ENCODE measurements at regions not wholly inside any gene's neighbourhood (a gene's known extent, or its start where the extent isn't known, plus 50 kb on each side); places are given as distances from the start of the nearest gene placed in this dataset.

DNA sequence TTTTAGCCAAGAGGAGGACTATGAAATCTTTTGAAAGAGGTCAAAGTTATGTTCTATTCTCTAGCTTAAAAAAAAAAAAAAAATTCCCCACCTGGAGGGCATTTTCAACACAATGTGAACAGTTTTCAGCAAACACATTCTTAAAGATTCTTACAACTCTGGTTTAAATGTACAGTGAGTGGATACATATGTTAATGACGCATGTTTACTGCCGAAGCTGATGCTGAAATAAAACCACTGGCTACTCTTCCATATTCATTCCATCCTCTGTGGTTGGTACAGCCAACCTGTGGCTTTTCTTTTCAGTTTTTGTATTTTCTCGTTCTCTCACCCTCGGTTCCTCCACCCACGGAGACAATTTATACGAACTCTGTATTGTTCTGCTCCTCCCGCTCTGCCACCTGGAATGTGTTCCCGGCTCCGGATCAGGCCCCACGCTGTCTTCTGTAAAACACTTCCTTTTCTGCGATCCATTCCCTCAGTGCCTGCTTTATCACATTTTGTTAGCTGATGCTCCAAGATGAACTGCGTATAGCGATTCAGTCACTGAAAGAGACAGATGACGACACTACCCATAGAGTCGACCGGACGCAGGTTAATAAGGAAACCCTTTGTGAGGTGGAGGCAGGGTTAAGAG lies 466.4 kb upstream of the ARGLU1 start:
- Mint-ChIP-seq H3K9me3 (peaks cover 6 to 15% of the 10 kb centered on the region in 2 donors), H3K36me3 (no peaks in the 10 kb centered on the region), H3K4me1 (no peaks in the 10 kb centered on the region), H3K4me3 (no peak overlapping the region), H3K27me3 (ENCODE audit: low read depth in 2 of 2) (no peaks in the 10 kb centered on the region), H3K27ac (no peak overlapping the region)
- DNase-seq: no peak
- Histone ChIP-seq H3K27ac (ENCODE audit: low read length) (no peak overlapping the region), H3K4me1 (ENCODE audit: control insufficient read depth, insufficient read depth, low read length) (no peaks in the 10 kb centered on the region), H3K27me3 (ENCODE audit: control insufficient read depth, insufficient read depth, low read length) (no peaks in the 10 kb centered on the region), H3K4me3 (ENCODE audit: low read length) (no peak overlapping the region), H3K9me3 (ENCODE audit: control insufficient read depth, insufficient read depth, low read length) (peaks cover 3% of the 10 kb centered on the region), H3K36me3 (ENCODE audit: control insufficient read depth, insufficient read depth, low read length) (no peaks in the 10 kb centered on the region)
- intact Hi-C loops (cut with micrococcal nuclease): no loop called here
- no peak for ATAC-seq
- TF ChIP-seq, protein P1, sequence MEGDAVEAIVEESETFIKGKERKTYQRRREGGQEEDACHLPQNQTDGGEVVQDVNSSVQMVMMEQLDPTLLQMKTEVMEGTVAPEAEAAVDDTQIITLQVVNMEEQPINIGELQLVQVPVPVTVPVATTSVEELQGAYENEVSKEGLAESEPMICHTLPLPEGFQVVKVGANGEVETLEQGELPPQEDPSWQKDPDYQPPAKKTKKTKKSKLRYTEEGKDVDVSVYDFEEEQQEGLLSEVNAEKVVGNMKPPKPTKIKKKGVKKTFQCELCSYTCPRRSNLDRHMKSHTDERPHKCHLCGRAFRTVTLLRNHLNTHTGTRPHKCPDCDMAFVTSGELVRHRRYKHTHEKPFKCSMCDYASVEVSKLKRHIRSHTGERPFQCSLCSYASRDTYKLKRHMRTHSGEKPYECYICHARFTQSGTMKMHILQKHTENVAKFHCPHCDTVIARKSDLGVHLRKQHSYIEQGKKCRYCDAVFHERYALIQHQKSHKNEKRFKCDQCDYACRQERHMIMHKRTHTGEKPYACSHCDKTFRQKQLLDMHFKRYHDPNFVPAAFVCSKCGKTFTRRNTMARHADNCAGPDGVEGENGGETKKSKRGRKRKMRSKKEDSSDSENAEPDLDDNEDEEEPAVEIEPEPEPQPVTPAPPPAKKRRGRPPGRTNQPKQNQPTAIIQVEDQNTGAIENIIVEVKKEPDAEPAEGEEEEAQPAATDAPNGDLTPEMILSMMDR (IDR thresholded peaks at IDR 0.05): no peak
- WGBS (ENCODE audit: insufficient coverage): 96% methylated on average over 17 of the region's 17 CpGs

DNA sequence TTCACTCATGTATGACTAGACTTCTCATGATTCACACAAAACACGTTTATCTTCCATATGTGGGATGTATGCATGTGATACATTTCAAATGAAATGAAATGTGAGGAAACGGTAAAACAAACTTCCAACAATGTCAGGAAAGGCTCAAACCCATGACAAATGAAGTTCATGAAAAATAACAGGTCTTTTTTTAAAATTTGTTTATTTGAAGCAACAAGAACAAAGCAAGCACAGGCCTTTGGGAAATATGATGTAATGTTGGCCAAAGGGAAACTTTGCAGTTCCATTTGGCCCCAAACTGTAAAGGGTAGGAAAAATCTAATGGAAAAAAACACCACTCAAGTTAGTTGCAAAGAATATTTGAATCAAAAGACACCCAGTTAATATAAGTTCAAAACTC lies 463.8 kb upstream of the ARGLU1 start:
- Mint-ChIP-seq H3K27ac (no peak overlapping the region), H3K4me1 (no peaks in the 10 kb centered on the region), H3K9me3 (peaks cover 6 to 10% of the 10 kb centered on the region in 2 donors), H3K27me3 (ENCODE audit: low read depth in 2 of 2) (no peaks in the 10 kb centered on the region), H3K36me3 (no peaks in the 10 kb centered on the region), H3K4me3 (no peak overlapping the region)
- peaks cover 3% of the 10 kb centered on the region for H3K9me3 ChIP-seq (ENCODE audit: control insufficient read depth, insufficient read depth, low read length)
- H3K27ac ChIP-seq (ENCODE audit: low read length): no peak overlapping the region
- H3K4me1 ChIP-seq (ENCODE audit: control insufficient read depth, insufficient read depth, low read length): no peaks in the 10 kb centered on the region
- WGBS (ENCODE audit: insufficient coverage): 80% methylated on average over 1 of the region's 2 CpGs
- TF ChIP-seq, protein P1 (IDR thresholded peaks at IDR 0.05): no peak
- ATAC-seq: no peak
- no peaks in the 10 kb centered on the region for H3K36me3 ChIP-seq (ENCODE audit: control insufficient read depth, insufficient read depth, low read length)
- intact Hi-C loops (cut with micrococcal nuclease): no loop called here
- no peak for DNase-seq
- H3K27me3 ChIP-seq (ENCODE audit: control insufficient read depth, insufficient read depth, low read length): no peaks in the 10 kb centered on the region
- H3K4me3 ChIP-seq (ENCODE audit: low read length): no peak overlapping the region

DNA sequence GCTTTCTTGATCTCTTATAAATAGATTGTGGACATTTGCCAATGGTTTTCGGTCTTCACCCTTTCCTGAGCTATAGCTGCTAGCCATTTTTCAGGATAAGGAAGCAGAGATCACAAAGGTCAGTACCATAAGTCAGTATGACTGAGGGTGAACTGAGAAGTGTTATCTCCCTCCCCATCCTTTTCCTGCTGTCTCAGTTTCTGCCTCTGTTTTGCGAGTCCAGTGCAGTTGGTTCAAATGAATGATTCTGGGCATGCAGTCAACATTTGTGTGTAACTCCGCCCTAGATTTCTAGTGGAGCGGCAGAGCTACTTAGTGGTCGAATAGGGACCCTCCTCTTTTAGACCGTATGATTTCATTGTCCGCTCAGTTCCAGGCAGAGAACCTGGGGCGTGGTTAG lies 460.8 kb upstream of the ARGLU1 start:
- H3K36me3 Mint-ChIP-seq: no peaks in the 10 kb centered on the region
- no peak overlapping the region for H3K4me3 Mint-ChIP-seq
- Histone ChIP-seq H3K4me1 (ENCODE audit: control insufficient read depth, insufficient read depth, low read length) (no peaks in the 10 kb centered on the region), H3K9me3 (ENCODE audit: control insufficient read depth, insufficient read depth, low read length) (peaks cover 3% of the 10 kb centered on the region), H3K27ac (ENCODE audit: low read length) (no peak overlapping the region), H3K36me3 (ENCODE audit: control insufficient read depth, insufficient read depth, low read length) (no peaks in the 10 kb centered on the region), H3K4me3 (ENCODE audit: low read length) (no peak overlapping the region), H3K27me3 (ENCODE audit: control insufficient read depth, insufficient read depth, low read length) (no peaks in the 10 kb centered on the region)
- 74% methylated on average over 7 of the region's 8 CpGs for WGBS (ENCODE audit: insufficient coverage)
- ATAC-seq (no peak), DNase-seq (no peak)
- no peaks in the 10 kb centered on the region for H3K4me1 Mint-ChIP-seq
- intact Hi-C loops (cut with micrococcal nuclease): no loop called here
- TF ChIP-seq, protein P1 (IDR thresholded peaks at IDR 0.05): no peak
- H3K9me3 Mint-ChIP-seq: peaks cover 9% of the 10 kb centered on the region in 2 donors
- H3K27me3 Mint-ChIP-seq (ENCODE audit: low read depth in 2 of 2): no peaks in the 10 kb centered on the region
- H3K27ac Mint-ChIP-seq: no peak overlapping the region

DNA sequence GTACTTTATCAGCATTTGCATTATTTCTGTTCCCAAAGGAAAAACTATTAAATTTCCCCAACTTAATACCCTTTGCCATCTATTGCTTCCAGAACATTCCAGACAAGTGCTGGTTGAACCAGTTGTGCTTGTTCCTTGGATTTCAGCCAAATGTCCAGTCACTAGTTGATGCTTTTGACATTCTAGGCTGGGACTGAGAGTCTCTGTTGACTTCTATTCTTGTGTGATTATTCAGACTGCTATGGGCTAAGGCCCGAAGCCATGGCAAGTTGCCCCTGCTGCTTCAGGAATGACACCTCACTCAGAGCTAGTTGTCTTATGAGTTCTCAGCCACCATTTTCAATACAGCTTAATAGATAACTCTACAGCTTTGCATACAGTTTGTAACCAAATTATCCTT lies 458.1 kb upstream of the ARGLU1 start:
- Mint-ChIP-seq H3K4me3 (no peak overlapping the region), H3K4me1 (no peaks in the 10 kb centered on the region), H3K36me3 (no peaks in the 10 kb centered on the region), H3K27ac (no peak overlapping the region), H3K9me3 (peaks cover 11 to 12% of the 10 kb centered on the region in 2 donors), H3K27me3 (ENCODE audit: low read depth in 2 of 2) (no peaks in the 10 kb centered on the region)
- DNase-seq: no peak
- TF ChIP-seq, protein P1 (IDR thresholded peaks at IDR 0.05): no peak
- no peak overlapping the region for H3K4me3 ChIP-seq (ENCODE audit: low read length)
- H3K9me3 ChIP-seq (ENCODE audit: control insufficient read depth, insufficient read depth, low read length): peaks cover 3% of the 10 kb centered on the region
- intact Hi-C loops (cut with micrococcal nuclease): no loop called here
- no peak overlapping the region for H3K27ac ChIP-seq (ENCODE audit: low read length)
- no peak for ATAC-seq
- no peaks in the 10 kb centered on the region for H3K36me3 ChIP-seq (ENCODE audit: control insufficient read depth, insufficient read depth, low read length)
- no peaks in the 10 kb centered on the region for H3K4me1 ChIP-seq (ENCODE audit: control insufficient read depth, insufficient read depth, low read length)
- H3K27me3 ChIP-seq (ENCODE audit: control insufficient read depth, insufficient read depth, low read length): no peaks in the 10 kb centered on the region
- 92% methylated on average over 1 of the region's 1 CpG for whole genome bisulfite sequencing (ENCODE audit: insufficient coverage)

Measured in natural killer cell (primary cell).